Activated CD8-positive, alpha-beta T cell treated with anti-CD3 and anti-CD28 coated beads for 36 hours (primary cell): ENCODE measurements at regions not wholly inside any gene's neighbourhood (a gene's known extent, or its start where the extent isn't known, plus 50 kb on each side); places are given as distances from the start of the nearest gene placed in this dataset.

Source experiments
- ATAC-seq: fragments of 200-7000 bp; cut with Tn5 transposase; one replicate; pipeline ENCODE4 v1.10.0; 2021; ENCODE audit warnings: mild to moderate bottlenecking, moderate library complexity
- CTCF ChIA-PET: fragments of 350-600 bp; sonication (Branson Sonifier 250); formaldehyde crosslinking; loops from one replicate; lab custom pipeline; 2021; ENCODE audit warnings: antibody characterized with exemption; lab: Charles Lee
- POLR2A ChIA-PET: fragments of 350-600 bp; sonication (Branson Sonifier 250); formaldehyde crosslinking; loops from one replicate; lab custom pipeline; 2021; ENCODE audit warnings: antibody characterized with exemption; lab: Charles Lee
- DNase-seq: peaks from one replicate; pipeline ENCODE4 v3.0.0-alpha.2; 2020
- H3K27ac Mint-ChIP-seq: one replicate; pipeline ENCODE4 v1.8.0; 2021; ENCODE audit warnings: mild to moderate bottlenecking, mixed read lengths
- H3K27me3 Mint-ChIP-seq: one replicate; pipeline ENCODE4 v1.8.0; 2021; ENCODE audit warnings: mixed read lengths
- H3K36me3 Mint-ChIP-seq: one replicate; pipeline ENCODE4 v1.8.0; 2021; ENCODE audit warnings: low read depth, mixed read lengths
- H3K4me1 Mint-ChIP-seq: one replicate; pipeline ENCODE4 v1.8.0; 2021; ENCODE audit warnings: low read depth, mixed read lengths
- H3K4me3 Mint-ChIP-seq: one replicate; pipeline ENCODE4 v1.8.0; 2021; ENCODE audit warnings: mild to moderate bottlenecking, moderate library complexity, mixed read lengths
- H3K9me3 Mint-ChIP-seq: one replicate; pipeline ENCODE4 v1.8.0; 2021; ENCODE audit warnings: mixed read lengths
- CTCF ChIP-seq: fragments of 200-600 bp; IDR thresholded peaks from one replicate; pipeline ENCODE4 v1.8.0; 2022; ENCODE audit warnings: antibody characterized with exemption, mild to moderate bottlenecking
- intact Hi-C: fragments of 100-400 bp; cut with micrococcal nuclease; formaldehyde crosslinking; loops from one replicate; pipeline ENCODE4 v1.10.0; 2022

GRCh38 chr1:110260194-110260593 lies 50.1 kb downstream of the KCNC4 start:
- DNase-seq (no peak), ATAC-seq (no peak)
- H3K27me3 Mint-ChIP-seq = no peaks in the 10 kb centered on the region
- intact Hi-C loops = no loop called here
- no peak overlapping the region for H3K4me3 Mint-ChIP-seq
- ChIA-PET POLR2A (no interaction called here), CTCF (no interaction called here)
- no peaks in the 10 kb centered on the region for H3K4me1 Mint-ChIP-seq
- H3K27ac Mint-ChIP-seq = no peak overlapping the region
- TF ChIP-seq CTCF = no peak
- no peaks in the 10 kb centered on the region for H3K36me3 Mint-ChIP-seq
- H3K9me3 Mint-ChIP-seq = no peaks in the 10 kb centered on the region

GRCh38 chr1:110262296-110262695 lies 52.2 kb downstream of the KCNC4 start:
- no peaks in the 10 kb centered on the region for H3K9me3 Mint-ChIP-seq
- no peaks in the 10 kb centered on the region for H3K36me3 Mint-ChIP-seq
- DNase-seq = no peak
- intact Hi-C loops = no loop called here
- POLR2A ChIA-PET = no interaction called here
- no peaks in the 10 kb centered on the region for H3K27me3 Mint-ChIP-seq
- no peak for TF ChIP-seq CTCF
- no peak overlapping the region for H3K4me3 Mint-ChIP-seq
- H3K27ac Mint-ChIP-seq = no peak overlapping the region
- no peaks in the 10 kb centered on the region for H3K4me1 Mint-ChIP-seq
- ATAC-seq = no peak
- CTCF ChIA-PET = interaction anchor here (2.8 kb wide), 1 partner anchor 54 kb away, joined by 11 read pairs; no protein-coding TSS in a partner anchor

GRCh38 chr1:110262846-110263631 lies 52.9 kb downstream of the KCNC4 start:
- ATAC-seq = peak; percentile 83
- peak; percentile 43 for DNase-seq
- H3K4me1 Mint-ChIP-seq = no peaks in the 10 kb centered on the region
- no peaks in the 10 kb centered on the region for H3K9me3 Mint-ChIP-seq
- no peak overlapping the region for H3K27ac Mint-ChIP-seq
- no peaks in the 10 kb centered on the region for H3K27me3 Mint-ChIP-seq
- no peaks in the 10 kb centered on the region for H3K36me3 Mint-ChIP-seq
- POLR2A ChIA-PET = no interaction called here
- no peak for TF ChIP-seq CTCF
- H3K4me3 Mint-ChIP-seq = no peak overlapping the region
- intact Hi-C loops = no loop called here
- CTCF ChIA-PET = interaction anchor here (1.1 to 2.8 kb wide), 2 partner anchors 55 to 66 kb away, joined by 4 to 11 read pairs; no protein-coding TSS in a partner anchor

GRCh38 chr1:110264430-110264829 lies 54.3 kb downstream of the KCNC4 start:
- Mint-ChIP-seq H3K27ac (no peak overlapping the region), H3K4me3 (no peak overlapping the region), H3K36me3 (no peaks in the 10 kb centered on the region)

More at GRCh38 chr1:110264430-110264829, 54.3 kb downstream of the KCNC4 start:
- POLR2A ChIA-PET = no interaction called here
- no peak for ATAC-seq
- no peak for DNase-seq
- Mint-ChIP-seq H3K9me3 (no peaks in the 10 kb centered on the region), H3K4me1 (no peaks in the 10 kb centered on the region), H3K27me3 (no peaks in the 10 kb centered on the region)
- CTCF ChIA-PET = interaction anchor here (2.8 kb wide), 1 partner anchor 56 kb away, joined by 11 read pairs; no protein-coding TSS in a partner anchor
- no peak for TF ChIP-seq CTCF
- intact Hi-C loops = no loop called here
